Astrocyte (in vitro differentiated cells and primary cell): ENCODE measurements at regions not wholly inside any gene's neighbourhood (a gene's known extent, or its start where the extent isn't known, plus 50 kb on each side); places are given as distances from the start of the nearest gene placed in this dataset.

Experiments used
- DNase-seq: peaks from one replicate; pipeline ENCODE4 v3.0.0-alpha.2; 2010; ENCODE audit warnings: low read depth
- FAIRE-seq: peaks from 2 replicates; lab custom pipeline; 2011; peaks lifted over from hg19 to GRCh38; lab: Jason Lieb, UNC
- H2AFZ ChIP-seq: 2 replicates; pipeline ENCODE4 v1.6.0; 2012; ENCODE audit warnings: low read depth, low read length, inconsistent platforms
- H3K27ac ChIP-seq: 2 replicates; pipeline ENCODE4 v1.5.1; 2011; ENCODE audit warnings: low read depth, low read length, inconsistent platforms
- H3K27me3 ChIP-seq: 2 replicates; pipeline ENCODE4 v1.6.0; 2011; ENCODE audit warnings: low read length, inconsistent platforms; ENCODE audit not compliant: insufficient read depth
- H3K36me3 ChIP-seq: 2 replicates; pipeline ENCODE4 v1.5.1; 2011; ENCODE audit warnings: low read length, inconsistent platforms; ENCODE audit not compliant: insufficient read depth
- H3K4me1 ChIP-seq: 2 replicates; pipeline ENCODE4 v1.5.1; 2011; ENCODE audit warnings: low read length, inconsistent platforms; ENCODE audit not compliant: insufficient read depth
- H3K4me2 ChIP-seq: 2 replicates; pipeline ENCODE4 v1.6.0; 2012; ENCODE audit warnings: low read length, inconsistent platforms
- H3K4me3 ChIP-seq: 2 replicates; pipeline ENCODE4 v1.5.1; 2011; ENCODE audit warnings: low read depth, mild to moderate bottlenecking, low read length, inconsistent platforms; ENCODE audit not compliant: insufficient read depth
- H3K79me2 ChIP-seq: 2 replicates; pipeline ENCODE4 v1.6.0; 2012; ENCODE audit warnings: mild to moderate bottlenecking, low read length, inconsistent platforms; ENCODE audit not compliant: insufficient read depth
- H3K9ac ChIP-seq: 2 replicates; pipeline ENCODE4 v1.6.0; 2012; ENCODE audit warnings: mild to moderate bottlenecking, low read length, inconsistent platforms
- H3K9me3 ChIP-seq: 2 replicates; pipeline ENCODE4 v1.5.1; 2012; ENCODE audit warnings: low read depth, mild to moderate bottlenecking, low read length, inconsistent platforms; ENCODE audit not compliant: insufficient read depth
- H4K20me1 ChIP-seq: 2 replicates; pipeline ENCODE4 v1.6.0; 2012; ENCODE audit warnings: low read length, inconsistent platforms; ENCODE audit not compliant: insufficient read depth
- H3K27ac Mint-ChIP-seq: one replicate; pipeline ENCODE4 v1.8.0; 2021; ENCODE audit warnings: mild to moderate bottlenecking, mixed read lengths; ENCODE audit not compliant: unreplicated experiment
- H3K27me3 Mint-ChIP-seq: one replicate; pipeline ENCODE4 v1.8.0; 2021; ENCODE audit warnings: low read depth, mixed read lengths; ENCODE audit not compliant: unreplicated experiment
- H3K36me3 Mint-ChIP-seq: one replicate; pipeline ENCODE4 v1.8.0; 2021; ENCODE audit warnings: low read depth, mixed read lengths; ENCODE audit not compliant: unreplicated experiment
- H3K4me1 Mint-ChIP-seq: one replicate; pipeline ENCODE4 v1.8.0; 2021; ENCODE audit warnings: low read depth, mixed read lengths; ENCODE audit not compliant: unreplicated experiment
- H3K4me3 Mint-ChIP-seq: one replicate; pipeline ENCODE4 v1.8.0; 2021; ENCODE audit warnings: mild to moderate bottlenecking, moderate library complexity, mixed read lengths; ENCODE audit not compliant: unreplicated experiment
- H3K9me3 Mint-ChIP-seq: one replicate; pipeline ENCODE4 v1.8.0; 2021; ENCODE audit warnings: mild to moderate bottlenecking, mixed read lengths; ENCODE audit not compliant: unreplicated experiment
- EZH2 ChIP-seq: IDR thresholded peaks from 2 replicates; pipeline ENCODE4 v1.6.1; 2012; ENCODE audit warnings: mild to moderate bottlenecking, low read length, inconsistent platforms; ENCODE audit not compliant: insufficient read depth
- TF ChIP-seq, protein P1 (sequence below): IDR thresholded peaks from 2 replicates; pipeline ENCODE4 v1.5.1; 2011; ENCODE audit warnings: low read depth, mild to moderate bottlenecking, inconsistent platforms, low read length, moderate library complexity; ENCODE audit not compliant: insufficient read depth

DNA sequence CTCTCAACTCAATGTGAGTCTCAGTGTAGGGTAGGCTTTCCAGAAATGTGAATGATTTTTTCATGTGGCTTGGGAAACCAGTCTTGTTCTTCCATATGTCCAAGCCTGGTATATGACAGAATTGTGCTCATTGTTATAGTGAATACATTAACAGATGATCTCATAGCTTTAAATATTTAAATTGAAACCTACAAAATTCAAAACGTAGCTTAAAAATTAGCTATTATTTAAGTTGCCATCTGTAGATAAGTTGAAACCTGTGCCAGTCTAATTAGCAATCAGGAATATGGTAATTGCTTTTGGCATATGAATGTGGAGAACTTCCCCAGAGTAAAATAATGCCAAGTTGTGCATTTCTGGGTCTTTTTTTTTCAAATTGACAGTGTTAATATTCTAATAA lies 891.6 kb upstream of the SEL1L start:
- H3K4me3 ChIP-seq: no peak overlapping the region
- TF ChIP-seq, protein P1, sequence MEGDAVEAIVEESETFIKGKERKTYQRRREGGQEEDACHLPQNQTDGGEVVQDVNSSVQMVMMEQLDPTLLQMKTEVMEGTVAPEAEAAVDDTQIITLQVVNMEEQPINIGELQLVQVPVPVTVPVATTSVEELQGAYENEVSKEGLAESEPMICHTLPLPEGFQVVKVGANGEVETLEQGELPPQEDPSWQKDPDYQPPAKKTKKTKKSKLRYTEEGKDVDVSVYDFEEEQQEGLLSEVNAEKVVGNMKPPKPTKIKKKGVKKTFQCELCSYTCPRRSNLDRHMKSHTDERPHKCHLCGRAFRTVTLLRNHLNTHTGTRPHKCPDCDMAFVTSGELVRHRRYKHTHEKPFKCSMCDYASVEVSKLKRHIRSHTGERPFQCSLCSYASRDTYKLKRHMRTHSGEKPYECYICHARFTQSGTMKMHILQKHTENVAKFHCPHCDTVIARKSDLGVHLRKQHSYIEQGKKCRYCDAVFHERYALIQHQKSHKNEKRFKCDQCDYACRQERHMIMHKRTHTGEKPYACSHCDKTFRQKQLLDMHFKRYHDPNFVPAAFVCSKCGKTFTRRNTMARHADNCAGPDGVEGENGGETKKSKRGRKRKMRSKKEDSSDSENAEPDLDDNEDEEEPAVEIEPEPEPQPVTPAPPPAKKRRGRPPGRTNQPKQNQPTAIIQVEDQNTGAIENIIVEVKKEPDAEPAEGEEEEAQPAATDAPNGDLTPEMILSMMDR: no peak
- no peak for TF ChIP-seq EZH2
- DNase-seq (no peak), FAIRE-seq (no peak)
- no peaks in the 10 kb centered on the region for H3K79me2 ChIP-seq
- H3K36me3 Mint-ChIP-seq: no peaks in the 10 kb centered on the region
- no peaks in the 10 kb centered on the region for H3K27me3 ChIP-seq
- H3K36me3 ChIP-seq: no peaks in the 10 kb centered on the region
- H3K4me3 Mint-ChIP-seq: no peak overlapping the region
- no peaks in the 10 kb centered on the region for H3K27me3 Mint-ChIP-seq
- H3K9me3 ChIP-seq: no peaks in the 10 kb centered on the region
- no peaks in the 10 kb centered on the region for H3K4me1 Mint-ChIP-seq
- H3K9me3 Mint-ChIP-seq: peaks cover 4% of the 10 kb centered on the region
- no peaks in the 10 kb centered on the region for H3K4me1 ChIP-seq
- no peak overlapping the region for H2AFZ ChIP-seq
- no peaks in the 10 kb centered on the region for H4K20me1 ChIP-seq
- no peak overlapping the region for H3K27ac Mint-ChIP-seq
- no peak overlapping the region for H3K27ac ChIP-seq
- no peak overlapping the region for H3K9ac ChIP-seq
- H3K4me2 ChIP-seq: no peak overlapping the region

GRCh38 chr14:82431031-82431430 lies 897.4 kb upstream of the SEL1L start:
- H3K9ac ChIP-seq: no peak overlapping the region
- no peak overlapping the region for H3K4me3 Mint-ChIP-seq
- H3K36me3 Mint-ChIP-seq: no peaks in the 10 kb centered on the region
- H4K20me1 ChIP-seq: no peaks in the 10 kb centered on the region
- no peaks in the 10 kb centered on the region for H3K9me3 Mint-ChIP-seq
- H3K36me3 ChIP-seq: no peaks in the 10 kb centered on the region
- H3K4me3 ChIP-seq: no peak overlapping the region
- H3K27me3 ChIP-seq: no peaks in the 10 kb centered on the region
- no peak overlapping the region for H3K27ac Mint-ChIP-seq
- FAIRE-seq: no peak
- no peaks in the 10 kb centered on the region for H3K4me1 ChIP-seq
- TF ChIP-seq, protein P1: no peak
- TF ChIP-seq EZH2: no peak
- H3K4me2 ChIP-seq: no peak overlapping the region
- DNase-seq: no peak
- no peaks in the 10 kb centered on the region for H3K4me1 Mint-ChIP-seq
- H3K27me3 Mint-ChIP-seq: no peaks in the 10 kb centered on the region
- H3K79me2 ChIP-seq: no peaks in the 10 kb centered on the region
- no peak overlapping the region for H2AFZ ChIP-seq
- no peak overlapping the region for H3K27ac ChIP-seq
- no peaks in the 10 kb centered on the region for H3K9me3 ChIP-seq

DNA sequence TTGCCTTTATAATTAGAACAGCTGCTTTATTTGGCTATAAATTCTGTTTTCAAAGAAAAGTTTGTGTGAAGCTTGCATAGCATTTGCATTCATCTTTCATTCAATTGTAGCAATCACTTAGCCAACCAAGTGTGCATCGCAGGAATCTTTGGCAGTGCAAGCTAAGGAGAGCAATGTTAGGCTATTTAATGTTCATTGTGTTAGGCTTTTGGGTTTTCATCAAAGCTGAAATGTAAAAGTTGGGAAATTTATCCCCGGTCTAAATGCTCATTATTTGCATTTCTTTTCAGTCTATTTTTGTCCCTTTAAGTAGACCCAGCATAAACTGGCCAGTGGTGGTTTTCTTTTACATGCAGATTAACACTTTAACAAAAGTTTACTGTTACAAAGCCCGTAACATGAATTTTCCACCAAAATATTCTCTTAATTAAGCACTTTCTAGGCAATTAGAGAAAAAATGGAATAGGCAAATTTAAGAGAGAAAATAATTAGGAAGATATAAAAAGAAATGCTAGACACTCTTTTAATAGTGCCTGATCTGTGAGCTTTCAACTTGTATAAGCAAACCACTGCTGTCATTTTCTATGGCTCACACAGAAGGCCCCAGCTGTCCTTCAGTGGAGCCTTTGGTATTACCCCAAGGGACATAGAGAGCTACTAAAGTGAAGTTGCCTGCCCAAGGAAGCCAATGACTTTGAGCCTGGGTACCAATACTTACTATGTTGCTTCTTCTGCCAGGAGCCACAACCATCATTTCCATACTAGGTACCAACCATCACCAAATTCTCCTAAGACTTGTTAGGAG lies 898.9 kb upstream of the SEL1L start:
- no peak overlapping the region for H3K4me3 Mint-ChIP-seq
- H2AFZ ChIP-seq: no peak overlapping the region
- no peaks in the 10 kb centered on the region for H3K36me3 Mint-ChIP-seq
- no peaks in the 10 kb centered on the region for H3K27me3 Mint-ChIP-seq
- no peak for DNase-seq
- no peak overlapping the region for H3K27ac ChIP-seq
- no peak overlapping the region for H3K4me3 ChIP-seq
- H3K9me3 ChIP-seq: no peaks in the 10 kb centered on the region
- no peaks in the 10 kb centered on the region for H4K20me1 ChIP-seq
- no peak overlapping the region for H3K9ac ChIP-seq
- no peak for FAIRE-seq
- no peaks in the 10 kb centered on the region for H3K36me3 ChIP-seq
- no peak overlapping the region for H3K27ac Mint-ChIP-seq
- H3K4me1 Mint-ChIP-seq: no peaks in the 10 kb centered on the region
- no peak for TF ChIP-seq EZH2
- H3K9me3 Mint-ChIP-seq: no peaks in the 10 kb centered on the region
- no peaks in the 10 kb centered on the region for H3K27me3 ChIP-seq
- no peaks in the 10 kb centered on the region for H3K79me2 ChIP-seq
- no peaks in the 10 kb centered on the region for H3K4me1 ChIP-seq
- no peak overlapping the region for H3K4me2 ChIP-seq
